ENCODE measurements at regions not wholly inside any gene's neighbourhood (a gene's known extent, or its start where the extent isn't known, plus 50 kb on each side); places are given as distances from the start of the nearest gene placed in this dataset.

GRCh38 chr6:121755485-121755884, 320.0 kb downstream of the GJA1 start:
- no peak for TF ChIP-seq EP300 (IDR thresholded peaks at IDR 0.05; ENCODE audit: low read depth)
- no peak for TF ChIP-seq POLR2A (IDR thresholded peaks at IDR 0.05)
- no peak for TF ChIP-seq CTCF (IDR thresholded peaks at IDR 0.05)
- intact Hi-C loops (cut with DNase I; ENCODE audit: low total_unique reads) (no loop called here), in situ Hi-C loops (cut with MboI; ENCODE audit: low pct_ligation_motif_present in 1 of 4, low pct_unique_long_range_greater_than_20kb in 1 of 4, low sequenced_read_pairs in 3 of 4) (no loop called here)
- Histone ChIP-seq H3K9me3 (no peaks in the 10 kb centered on the region), H3K27ac (no peak overlapping the region), H3K4me1 (no peaks in the 10 kb centered on the region), H3K27me3 (no peaks in the 10 kb centered on the region), H3K36me3 (no peaks in the 10 kb centered on the region), H3K4me3 (no peak overlapping the region)
- WGBS, 2 donors (ENCODE audit: low coverage in 1 of 2), result 83 to 100% methylated on average over 1 of the region's 1 CpG
- no peak for DNase-seq

- no peaks in the 10 kb centered on the region for H3K27me3 ChIP-seq
- H3K9me3 ChIP-seq, result no peaks in the 10 kb centered on the region
- H3K36me3 ChIP-seq, result no peaks in the 10 kb centered on the region
- H3K4me3 ChIP-seq, result no peak overlapping the region
- no peak overlapping the region for H3K27ac ChIP-seq
- no peak for DNase-seq
- H3K4me1 ChIP-seq, result no peaks in the 10 kb centered on the region
- in situ Hi-C loops (cut with MboI; ENCODE audit: low pct_ligation_motif_present in 1 of 4, low pct_unique_long_range_greater_than_20kb in 1 of 4, low sequenced_read_pairs in 3 of 4), result no loop called here
- intact Hi-C loops (cut with DNase I; ENCODE audit: low total_unique reads), result no loop called here
- no peak for TF ChIP-seq CTCF (IDR thresholded peaks at IDR 0.05)
- no peak for TF ChIP-seq POLR2AphosphoS5 (IDR thresholded peaks at IDR 0.05)
- no peak for TF ChIP-seq POLR2A (IDR thresholded peaks at IDR 0.05)
- no peak for TF ChIP-seq EP300 (IDR thresholded peaks at IDR 0.05; ENCODE audit: low read depth)
- 88 to 89% methylated on average over 1 of the region's 1 CpG for WGBS, 2 donors (ENCODE audit: low coverage in 1 of 2)
Measured at GRCh38 chr6:121756666-121757065, 321.2 kb downstream of the GJA1 start.

GRCh38 chr6:121759370-121759769, 323.9 kb downstream of the GJA1 start:
- Histone ChIP-seq H3K9me3 (no peaks in the 10 kb centered on the region), H3K36me3 (no peaks in the 10 kb centered on the region), H3K27me3 (no peaks in the 10 kb centered on the region), H3K4me1 (no peaks in the 10 kb centered on the region), H3K27ac (no peak overlapping the region), H3K4me3 (no peak overlapping the region)
- no peak for DNase-seq
- 54% methylated on average over 1 of the region's 1 CpG; no CpG with 5 or more reads in 1 of the 2 donors for WGBS, 2 donors (ENCODE audit: low coverage in 1 of 2)
- TF ChIP-seq EP300 (IDR thresholded peaks at IDR 0.05; ENCODE audit: low read depth), result no peak
- in situ Hi-C loops (cut with MboI; ENCODE audit: low pct_ligation_motif_present in 1 of 4, low pct_unique_long_range_greater_than_20kb in 1 of 4, low sequenced_read_pairs in 3 of 4) (no loop called here), intact Hi-C loops (cut with DNase I; ENCODE audit: low total_unique reads) (no loop called here)

GRCh38 chr6:121760191-121760590, 324.7 kb downstream of the GJA1 start:
- no peak for DNase-seq
- intact Hi-C loops (cut with DNase I; ENCODE audit: low total_unique reads) (no loop called here), in situ Hi-C loops (cut with MboI; ENCODE audit: low pct_ligation_motif_present in 1 of 4, low pct_unique_long_range_greater_than_20kb in 1 of 4, low sequenced_read_pairs in 3 of 4) (no loop called here)
- WGBS, 2 donors (ENCODE audit: low coverage in 1 of 2), result 78 to 80% methylated on average over 1 to 11 of the region's 11 CpGs
- Histone ChIP-seq H3K4me1 (no peaks in the 10 kb centered on the region), H3K4me3 (no peak overlapping the region), H3K36me3 (no peaks in the 10 kb centered on the region), H3K27ac (no peak overlapping the region), H3K9me3 (no peaks in the 10 kb centered on the region), H3K27me3 (no peaks in the 10 kb centered on the region)
- TF ChIP-seq EP300 (IDR thresholded peaks at IDR 0.05; ENCODE audit: low read depth) (no peak), POLR2A (IDR thresholded peaks at IDR 0.05) (no peak), POLR2AphosphoS5 (IDR thresholded peaks at IDR 0.05) (no peak), CTCF (IDR thresholded peaks at IDR 0.05) (no peak)

- Histone ChIP-seq H3K27me3 (no peaks in the 10 kb centered on the region), H3K9me3 (no peaks in the 10 kb centered on the region), H3K36me3 (no peaks in the 10 kb centered on the region), H3K27ac (no peak overlapping the region), H3K4me1 (no peaks in the 10 kb centered on the region), H3K4me3 (no peak overlapping the region)
- intact Hi-C loops (cut with DNase I; ENCODE audit: low total_unique reads) (no loop called here), in situ Hi-C loops (cut with MboI; ENCODE audit: low pct_ligation_motif_present in 1 of 4, low pct_unique_long_range_greater_than_20kb in 1 of 4, low sequenced_read_pairs in 3 of 4) (no loop called here)
- no peak for TF ChIP-seq CTCF (IDR thresholded peaks at IDR 0.05)
- no peak for TF ChIP-seq POLR2A (IDR thresholded peaks at IDR 0.05)
- 85% methylated on average over 5 of the region's 5 CpGs; no CpG with 5 or more reads in 1 of the 2 donors for WGBS, 2 donors (ENCODE audit: low coverage in 1 of 2)
- no peak for DNase-seq
Measured at GRCh38 chr6:121760745-121761144, 325.3 kb downstream of the GJA1 start.

All from transverse colon (tissue), 4 donors.